ENCODE measurements at regions not wholly inside any gene's neighbourhood (a gene's known extent, or its start where the extent isn't known, plus 50 kb on each side); places are given as distances from the start of the nearest gene placed in this dataset.
"Not testable (repeated sequence)": the region's sequence is repeated elsewhere in the genome, so short reads cannot be mapped to it uniquely, and the experiment has no call there.

DNA sequence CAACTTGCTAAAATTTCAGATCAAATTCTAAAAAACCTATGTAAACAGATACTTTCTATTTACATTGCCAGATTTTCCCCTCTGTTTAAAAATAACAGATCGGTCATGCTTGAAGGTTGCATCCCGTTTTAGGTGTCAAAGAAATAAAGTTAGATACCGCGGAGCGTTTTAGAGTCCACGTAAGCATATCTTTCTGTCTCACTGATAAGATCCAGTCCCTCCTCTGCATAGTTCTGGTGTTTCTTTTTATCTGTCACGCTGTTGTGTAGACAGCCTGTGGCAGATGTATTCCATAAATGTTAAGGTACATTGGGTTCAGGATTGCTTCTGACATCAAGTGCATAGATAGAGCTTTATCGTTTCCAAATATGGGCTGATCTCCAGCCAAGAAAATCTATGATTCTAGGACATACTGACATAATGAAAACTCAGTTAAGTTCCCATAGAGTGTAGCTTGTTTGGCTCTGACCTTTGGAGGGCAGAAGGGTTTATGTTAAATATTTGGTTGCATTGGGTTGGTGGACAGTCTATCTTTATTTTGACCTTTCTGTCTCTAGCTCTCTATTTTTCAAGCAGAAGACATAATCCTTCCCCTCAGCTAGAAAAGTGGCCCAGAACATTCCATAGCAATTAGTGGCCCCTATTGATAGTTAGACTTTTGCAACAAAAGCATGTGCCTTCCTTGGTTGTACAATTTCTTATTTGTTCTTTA is 109.2 kb downstream of the GPR85 start:
- TF ChIP-seq, protein P1, sequence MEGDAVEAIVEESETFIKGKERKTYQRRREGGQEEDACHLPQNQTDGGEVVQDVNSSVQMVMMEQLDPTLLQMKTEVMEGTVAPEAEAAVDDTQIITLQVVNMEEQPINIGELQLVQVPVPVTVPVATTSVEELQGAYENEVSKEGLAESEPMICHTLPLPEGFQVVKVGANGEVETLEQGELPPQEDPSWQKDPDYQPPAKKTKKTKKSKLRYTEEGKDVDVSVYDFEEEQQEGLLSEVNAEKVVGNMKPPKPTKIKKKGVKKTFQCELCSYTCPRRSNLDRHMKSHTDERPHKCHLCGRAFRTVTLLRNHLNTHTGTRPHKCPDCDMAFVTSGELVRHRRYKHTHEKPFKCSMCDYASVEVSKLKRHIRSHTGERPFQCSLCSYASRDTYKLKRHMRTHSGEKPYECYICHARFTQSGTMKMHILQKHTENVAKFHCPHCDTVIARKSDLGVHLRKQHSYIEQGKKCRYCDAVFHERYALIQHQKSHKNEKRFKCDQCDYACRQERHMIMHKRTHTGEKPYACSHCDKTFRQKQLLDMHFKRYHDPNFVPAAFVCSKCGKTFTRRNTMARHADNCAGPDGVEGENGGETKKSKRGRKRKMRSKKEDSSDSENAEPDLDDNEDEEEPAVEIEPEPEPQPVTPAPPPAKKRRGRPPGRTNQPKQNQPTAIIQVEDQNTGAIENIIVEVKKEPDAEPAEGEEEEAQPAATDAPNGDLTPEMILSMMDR (IDR thresholded peaks at IDR 0.05 in 8 of 11, conservative IDR thresholded peaks at IDR 0.05 in 3 of 11): not testable (repeated sequence)
- TF ChIP-seq POLR2A (IDR thresholded peaks at IDR 0.05): not testable (repeated sequence)

All from spleen (tissue), 7 donors.